ENCODE measurements at regions not wholly inside any gene's neighbourhood (a gene's known extent, or its start where the extent isn't known, plus 50 kb on each side); places are given as distances from the start of the nearest gene placed in this dataset.

- TF ChIP-seq, protein P1, sequence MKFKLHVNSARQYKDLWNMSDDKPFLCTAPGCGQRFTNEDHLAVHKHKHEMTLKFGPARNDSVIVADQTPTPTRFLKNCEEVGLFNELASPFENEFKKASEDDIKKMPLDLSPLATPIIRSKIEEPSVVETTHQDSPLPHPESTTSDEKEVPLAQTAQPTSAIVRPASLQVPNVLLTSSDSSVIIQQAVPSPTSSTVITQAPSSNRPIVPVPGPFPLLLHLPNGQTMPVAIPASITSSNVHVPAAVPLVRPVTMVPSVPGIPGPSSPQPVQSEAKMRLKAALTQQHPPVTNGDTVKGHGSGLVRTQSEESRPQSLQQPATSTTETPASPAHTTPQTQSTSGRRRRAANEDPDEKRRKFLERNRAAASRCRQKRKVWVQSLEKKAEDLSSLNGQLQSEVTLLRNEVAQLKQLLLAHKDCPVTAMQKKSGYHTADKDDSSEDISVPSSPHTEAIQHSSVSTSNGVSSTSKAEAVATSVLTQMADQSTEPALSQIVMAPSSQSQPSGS (IDR thresholded peaks at IDR 0.05; ENCODE audit: low read length), result no peak
- TF ChIP-seq ZNF24 (IDR thresholded peaks at IDR 0.05) (no peak), POLR2A (IDR thresholded peaks at IDR 0.05; ENCODE audit: low read depth, low read length) (no peak), EED (IDR thresholded peaks at IDR 0.05; ENCODE audit: low read depth) (no peak), BACH1 (IDR thresholded peaks at IDR 0.05; ENCODE audit: borderline replicate concordance) (no peak), EZH2 (IDR thresholded peaks at IDR 0.05; ENCODE audit: borderline replicate concordance, control insufficient read depth, low read depth, low read length) (no peak)
Measured at GRCh38 chr9:22288661-22289060, 158.0 kb upstream of the DMRTA1 start (continued).

DNA sequence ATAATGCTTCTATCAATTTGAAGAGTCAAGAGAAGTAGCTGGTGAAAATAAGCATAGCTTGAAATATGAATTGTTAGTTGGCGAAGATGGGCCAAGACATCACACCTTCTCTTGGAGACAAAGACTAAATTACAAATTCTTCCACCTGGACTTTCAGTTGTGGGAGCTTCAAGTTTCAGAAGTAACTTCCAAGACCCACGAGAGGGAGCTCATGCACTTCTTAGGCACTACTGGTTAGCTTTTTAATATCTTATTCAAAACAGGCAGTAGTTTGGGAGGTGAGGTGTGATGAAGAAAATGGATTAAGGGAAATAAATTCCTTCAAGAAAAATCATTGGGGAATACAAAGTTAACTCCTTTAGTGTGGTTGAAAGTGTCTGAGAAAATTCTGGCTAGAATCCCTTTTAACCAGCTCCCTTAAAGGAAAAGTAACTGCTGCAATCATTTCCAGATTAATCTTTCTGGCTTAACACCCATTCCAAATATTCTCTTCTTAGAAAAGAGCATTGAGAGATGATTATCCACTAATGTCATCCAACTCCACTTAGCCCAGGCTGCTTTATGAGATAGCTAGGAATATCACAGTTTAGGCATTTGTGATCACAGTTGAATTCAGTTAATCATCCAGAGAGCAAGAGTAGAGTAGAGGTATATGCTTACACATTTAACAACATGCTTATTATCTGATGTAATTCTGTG is 139.5 kb upstream of the DMRTA1 start:
- Histone ChIP-seq H3K36me3 (ENCODE audit: control insufficient read depth in 2 of 2, insufficient read depth in 2 of 2, low read length in 1 of 2) (no peaks in the 10 kb centered on the region), H3K27me3 (replicated peaks in 1 of 2; ENCODE audit: control insufficient read depth in 2 of 2, insufficient read depth in 2 of 2, low read length in 1 of 2) (no peaks in the 10 kb centered on the region), H3K27ac (ENCODE audit: control insufficient read depth, insufficient read depth) (no peak overlapping the region), H3K4me1 (ENCODE audit: control insufficient read depth, insufficient read depth, low read length) (no peaks in the 10 kb centered on the region), H3K79me2 (ENCODE audit: control insufficient read depth, insufficient read depth, low read length) (no peaks in the 10 kb centered on the region), H2AFZ (ENCODE audit: control insufficient read depth, low read depth, low read length) (no peak overlapping the region), H3K9ac (ENCODE audit: control insufficient read depth, insufficient read depth, low read length) (no peak overlapping the region), H3K4me2 (ENCODE audit: control insufficient read depth, insufficient read depth) (no peak overlapping the region), H3K9me3 (replicated peaks; ENCODE audit: control insufficient read depth, insufficient read depth, low read length) (no peaks in the 10 kb centered on the region), H4K20me1 (ENCODE audit: control insufficient read depth, insufficient read depth) (no peaks in the 10 kb centered on the region), H3K4me3 (no peak overlapping the region)
- DNase-seq (ENCODE audit: low read depth, low spot score), result no peak
- no TSS peak for BruUV-seq (replicated peaks)
- ChIA-PET POLR2A (no interaction called here), CTCF (interaction anchor here (0.7 to 2.0 kb wide), 6 partner anchors 83 to 533 kb away, joined by 3 to 32 read pairs (median 3); no protein-coding TSS in a partner anchor), RAD21 (ENCODE audit: unreplicated experiment) (interaction anchor here (0.8 to 2.1 kb wide), 2 partner anchors 141 to 145 kb away, joined by 3 to 17 read pairs; no protein-coding TSS in a partner anchor), SMC1A (ENCODE audit: uncharacterized antibody, unreplicated experiment) (interaction anchor here (0.9 to 1.5 kb wide), 6 partner anchors 35 to 165 kb away, joined by 3 to 15 read pairs (median 4); no protein-coding TSS in a partner anchor)
- WGBS (ENCODE audit: insufficient coverage, insufficient replicate concordance, low lambda C conversion rate, missing lambda C conversion rate), result 16% methylated on average over 2 of the region's 2 CpGs
- no peak for FAIRE-seq
- intact Hi-C loops (cut with micrococcal nuclease; ENCODE audit: unreplicated experiment), result loop anchor here (1.0 kb wide), 1 partner anchor 145 kb away; no protein-coding TSS in a partner anchor
- in situ Hi-C loops (cut with MboI), result no loop called here
- 0 out of 3 replicates have a peak, but pooled peaks have one; percentile 20 for ATAC-seq
- TF ChIP-seq, protein P2, sequence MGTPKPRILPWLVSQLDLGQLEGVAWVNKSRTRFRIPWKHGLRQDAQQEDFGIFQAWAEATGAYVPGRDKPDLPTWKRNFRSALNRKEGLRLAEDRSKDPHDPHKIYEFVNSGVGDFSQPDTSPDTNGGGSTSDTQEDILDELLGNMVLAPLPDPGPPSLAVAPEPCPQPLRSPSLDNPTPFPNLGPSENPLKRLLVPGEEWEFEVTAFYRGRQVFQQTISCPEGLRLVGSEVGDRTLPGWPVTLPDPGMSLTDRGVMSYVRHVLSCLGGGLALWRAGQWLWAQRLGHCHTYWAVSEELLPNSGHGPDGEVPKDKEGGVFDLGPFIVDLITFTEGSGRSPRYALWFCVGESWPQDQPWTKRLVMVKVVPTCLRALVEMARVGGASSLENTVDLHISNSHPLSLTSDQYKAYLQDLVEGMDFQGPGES (IDR thresholded peaks at IDR 0.05), result no peak
- TF ChIP-seq ZBTB4 (CRISPR knock-in tag; IDR thresholded peaks at IDR 0.05), result no peak
- no peak for TF ChIP-seq IKZF1 (conservative IDR thresholded peaks at IDR 0.05)
- TF ChIP-seq RAD21 (IDR thresholded peaks at IDR 0.05; ENCODE audit: insufficient read depth, low read depth, low read length), result peak; percentile 52
- TF ChIP-seq, protein P3, sequence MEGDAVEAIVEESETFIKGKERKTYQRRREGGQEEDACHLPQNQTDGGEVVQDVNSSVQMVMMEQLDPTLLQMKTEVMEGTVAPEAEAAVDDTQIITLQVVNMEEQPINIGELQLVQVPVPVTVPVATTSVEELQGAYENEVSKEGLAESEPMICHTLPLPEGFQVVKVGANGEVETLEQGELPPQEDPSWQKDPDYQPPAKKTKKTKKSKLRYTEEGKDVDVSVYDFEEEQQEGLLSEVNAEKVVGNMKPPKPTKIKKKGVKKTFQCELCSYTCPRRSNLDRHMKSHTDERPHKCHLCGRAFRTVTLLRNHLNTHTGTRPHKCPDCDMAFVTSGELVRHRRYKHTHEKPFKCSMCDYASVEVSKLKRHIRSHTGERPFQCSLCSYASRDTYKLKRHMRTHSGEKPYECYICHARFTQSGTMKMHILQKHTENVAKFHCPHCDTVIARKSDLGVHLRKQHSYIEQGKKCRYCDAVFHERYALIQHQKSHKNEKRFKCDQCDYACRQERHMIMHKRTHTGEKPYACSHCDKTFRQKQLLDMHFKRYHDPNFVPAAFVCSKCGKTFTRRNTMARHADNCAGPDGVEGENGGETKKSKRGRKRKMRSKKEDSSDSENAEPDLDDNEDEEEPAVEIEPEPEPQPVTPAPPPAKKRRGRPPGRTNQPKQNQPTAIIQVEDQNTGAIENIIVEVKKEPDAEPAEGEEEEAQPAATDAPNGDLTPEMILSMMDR (IDR thresholded peaks at IDR 0.05 in 2 of 3, conservative IDR thresholded peaks at IDR 0.05 in 1 of 3; ENCODE audit: control insufficient read depth in 2 of 3, extremely low read depth in 1 of 3, insufficient read depth in 1 of 3, low read depth in 3 of 3, low read length in 3 of 3), result peak; percentile 27 to 42 (median 29); a peak in 4 of 6 replicates
- TF ChIP-seq SMC3 (IDR thresholded peaks at IDR 0.05; ENCODE audit: borderline replicate concordance, low read length), result peak; percentile 17; the same call in 1 of the 2 replicates
